ENCODE measurements at regions not wholly inside any gene's neighbourhood (a gene's known extent, or its start where the extent isn't known, plus 50 kb on each side); places are given as distances from the start of the nearest gene placed in this dataset.

- TF ChIP-seq CTCF (IDR thresholded peaks at IDR 0.05; ENCODE audit: borderline replicate concordance, extremely low read depth, low read length, poor library complexity, severe bottlenecking) (no peak), EZH2 (IDR thresholded peaks at IDR 0.05; ENCODE audit: borderline replicate concordance, low read depth, low read length, severe bottlenecking) (no peak)
These were observed 268.1 kb upstream of the GRID2 start for GRCh38 chr4:92035666-92036065.
